GM12801 (cell line): ENCODE measurements at regions not wholly inside any gene's neighbourhood (a gene's known extent, or its start where the extent isn't known, plus 50 kb on each side); places are given as distances from the start of the nearest gene placed in this dataset.

ENCODE experiments used
- TF ChIP-seq, protein P1 (sequence below): IDR thresholded peaks from one replicate; pipeline ENCODE4 v1.5.1; 2011; ENCODE audit warnings: control low read depth; ENCODE audit not compliant: insufficient read length; ENCODE audit errors: extremely low read depth

DNA sequence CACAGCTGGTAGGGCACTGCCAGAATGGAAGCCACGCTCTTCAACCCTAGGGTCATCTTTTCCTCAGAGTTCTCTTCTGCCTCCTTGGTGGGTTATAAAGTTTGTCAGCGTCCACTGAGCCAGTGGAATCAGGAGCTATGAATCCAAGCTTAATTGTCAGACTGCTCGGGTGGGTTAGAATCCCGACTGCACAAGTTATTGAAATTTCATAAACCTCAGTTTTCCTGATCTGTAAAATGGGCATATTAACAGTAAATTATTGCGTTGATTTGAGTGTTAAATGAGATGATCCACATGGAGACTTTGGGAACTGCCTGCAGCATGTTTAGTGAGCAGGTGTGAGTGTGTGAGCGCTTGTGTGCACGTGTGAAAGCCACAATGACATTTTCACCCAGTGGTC is 400.5 kb upstream of the CDH11 start:
- TF ChIP-seq, protein P1, sequence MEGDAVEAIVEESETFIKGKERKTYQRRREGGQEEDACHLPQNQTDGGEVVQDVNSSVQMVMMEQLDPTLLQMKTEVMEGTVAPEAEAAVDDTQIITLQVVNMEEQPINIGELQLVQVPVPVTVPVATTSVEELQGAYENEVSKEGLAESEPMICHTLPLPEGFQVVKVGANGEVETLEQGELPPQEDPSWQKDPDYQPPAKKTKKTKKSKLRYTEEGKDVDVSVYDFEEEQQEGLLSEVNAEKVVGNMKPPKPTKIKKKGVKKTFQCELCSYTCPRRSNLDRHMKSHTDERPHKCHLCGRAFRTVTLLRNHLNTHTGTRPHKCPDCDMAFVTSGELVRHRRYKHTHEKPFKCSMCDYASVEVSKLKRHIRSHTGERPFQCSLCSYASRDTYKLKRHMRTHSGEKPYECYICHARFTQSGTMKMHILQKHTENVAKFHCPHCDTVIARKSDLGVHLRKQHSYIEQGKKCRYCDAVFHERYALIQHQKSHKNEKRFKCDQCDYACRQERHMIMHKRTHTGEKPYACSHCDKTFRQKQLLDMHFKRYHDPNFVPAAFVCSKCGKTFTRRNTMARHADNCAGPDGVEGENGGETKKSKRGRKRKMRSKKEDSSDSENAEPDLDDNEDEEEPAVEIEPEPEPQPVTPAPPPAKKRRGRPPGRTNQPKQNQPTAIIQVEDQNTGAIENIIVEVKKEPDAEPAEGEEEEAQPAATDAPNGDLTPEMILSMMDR, result no peak

DNA sequence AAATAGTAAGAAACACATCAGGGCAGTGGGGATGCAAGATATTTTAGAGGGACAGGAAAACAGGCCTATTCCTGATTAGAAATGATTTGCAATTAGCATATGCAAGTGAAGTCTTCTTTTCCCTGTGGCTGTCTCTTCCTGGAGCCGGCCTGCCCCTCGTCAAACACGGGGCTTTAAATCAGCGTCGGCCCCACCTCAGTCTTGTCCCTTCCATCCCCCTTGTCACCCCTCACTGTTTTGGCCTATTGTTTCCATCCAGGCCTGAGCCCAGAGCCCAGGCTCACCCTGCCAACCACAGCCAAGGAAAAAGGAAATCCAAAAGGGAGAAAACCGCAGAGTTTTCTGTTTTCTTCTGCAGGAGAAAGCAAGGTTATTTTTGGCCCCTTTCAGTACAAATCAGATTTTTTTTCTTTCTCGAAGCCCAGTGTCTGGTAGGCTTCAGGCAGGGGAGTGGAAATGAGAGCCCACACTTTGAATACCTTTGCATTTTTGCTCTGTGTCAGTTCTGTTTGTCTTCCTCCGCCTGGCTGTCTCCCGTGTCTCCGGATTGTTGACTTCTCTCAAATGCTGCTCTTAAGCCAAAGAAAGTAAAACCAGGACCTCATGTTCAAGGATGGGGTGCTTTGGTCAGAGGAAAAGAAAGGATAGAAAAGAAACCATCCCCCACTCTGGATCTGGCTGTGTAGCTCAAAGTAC is 399.9 kb upstream of the CDH11 start:
- TF ChIP-seq, protein P1, result no peak

DNA sequence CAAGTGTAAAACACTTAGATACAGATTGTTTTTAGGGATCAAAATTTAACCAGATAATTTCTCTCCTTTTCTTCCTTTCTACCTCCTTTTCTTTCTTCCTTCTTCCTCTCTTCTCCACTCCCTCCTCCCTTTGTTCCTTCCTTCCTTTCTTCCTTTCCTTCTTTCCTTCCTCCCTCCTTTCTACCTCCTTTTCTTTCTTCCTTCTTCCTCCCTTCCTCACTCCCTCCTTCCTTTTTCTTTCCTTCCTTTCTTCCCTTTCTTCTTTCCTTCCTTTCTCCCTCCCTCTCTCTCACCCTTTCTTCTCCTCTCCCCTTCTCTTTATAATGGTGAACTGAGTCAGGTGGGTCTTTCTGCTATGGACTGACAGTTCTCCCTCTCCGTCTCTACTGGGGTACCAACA is 397.5 kb upstream of the CDH11 start:
- TF ChIP-seq, protein P1, result no peak

DNA sequence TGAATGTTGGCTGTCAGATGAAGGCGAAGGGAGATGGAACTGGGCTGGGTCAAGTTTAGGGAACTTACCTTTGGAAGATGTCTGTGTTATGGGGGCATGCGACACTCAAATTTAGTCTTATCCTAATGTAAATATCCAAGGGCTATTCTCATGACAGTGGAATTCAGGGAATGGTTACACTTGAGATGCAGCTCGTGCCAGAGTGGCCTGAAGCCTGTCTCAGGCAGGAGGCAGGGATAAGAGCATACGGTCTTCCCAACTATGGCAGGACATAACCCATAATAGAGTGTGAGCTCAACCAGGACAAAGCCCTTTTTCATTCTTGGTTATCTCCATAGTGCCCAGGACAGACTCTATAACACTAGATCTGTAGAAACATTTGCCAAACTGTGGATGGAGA is 393.3 kb upstream of the CDH11 start:
- TF ChIP-seq, protein P1, result no peak

DNA sequence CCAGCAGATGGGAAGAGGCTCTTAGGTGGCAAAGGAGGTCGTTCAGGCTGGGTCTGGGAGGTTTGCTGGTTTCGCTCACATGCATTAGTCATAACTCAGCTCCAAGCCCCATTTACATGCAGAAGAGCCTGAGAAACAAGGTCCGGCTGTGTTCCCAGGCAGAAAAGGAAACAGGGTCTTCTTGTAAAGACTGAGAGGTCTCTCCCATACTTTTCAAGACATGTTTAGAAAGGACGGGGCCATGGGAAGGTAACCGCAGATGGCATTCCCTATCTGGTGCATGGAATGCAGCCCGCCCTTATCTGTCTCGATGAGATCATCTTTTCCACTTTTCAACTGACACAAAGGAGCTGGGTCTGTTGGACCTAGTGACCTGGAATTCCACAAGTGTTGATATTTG is 389.0 kb upstream of the CDH11 start:
- TF ChIP-seq, protein P1, result no peak

DNA sequence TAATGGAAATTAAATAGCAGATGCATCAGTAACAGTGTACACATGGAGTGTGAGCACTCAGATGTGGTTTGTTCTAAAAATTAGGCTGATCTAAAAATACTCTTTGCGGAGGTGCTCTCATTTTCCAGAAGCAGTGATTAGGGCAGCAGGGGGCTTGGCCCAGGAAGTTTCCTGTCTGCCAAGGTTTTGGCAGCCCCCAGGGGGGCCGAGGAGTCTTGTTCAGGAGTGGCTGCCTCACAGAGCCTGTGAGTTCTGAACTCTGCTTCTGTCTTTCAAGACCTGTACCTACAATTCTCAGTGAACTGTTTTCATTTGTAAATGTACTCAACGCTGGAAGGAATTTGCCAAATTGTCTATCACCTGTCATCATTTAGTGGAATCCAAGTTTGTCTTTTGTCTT is 388.4 kb upstream of the CDH11 start:
- TF ChIP-seq, protein P1, result no peak

DNA sequence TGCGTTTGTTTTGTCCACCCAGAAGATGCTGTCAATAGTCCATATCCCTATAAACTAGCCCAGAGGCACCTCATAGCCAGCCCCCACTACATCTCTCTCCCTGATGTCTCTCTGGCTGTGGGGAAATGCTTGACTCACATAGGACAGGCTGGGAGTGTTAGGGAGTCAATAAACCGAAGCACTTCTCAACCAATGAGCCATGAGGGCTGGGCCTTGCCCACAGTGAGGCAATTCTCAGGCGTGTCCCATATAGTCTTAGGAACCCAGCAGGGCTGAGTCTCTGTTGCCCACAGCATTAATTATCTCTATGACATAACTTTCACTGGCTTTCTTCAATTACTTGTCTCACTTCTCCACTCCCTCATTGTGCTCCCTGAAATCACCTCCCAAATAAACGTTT is 387.3 kb upstream of the CDH11 start:
- TF ChIP-seq, protein P1, result no peak
